Lower lobe of right lung (tissue), 2 donors: ENCODE measurements at regions not wholly inside any gene's neighbourhood (a gene's known extent, or its start where the extent isn't known, plus 50 kb on each side); places are given as distances from the start of the nearest gene placed in this dataset.
"Not testable (repeated sequence)": the region's sequence is repeated elsewhere in the genome, so short reads cannot be mapped to it uniquely, and the experiment has no call there.

Experiments
- ATAC-seq, 2 donors: fragments of 200-7000 bp; cut with Tn5 transposase; one replicate each; pipeline ENCODE4 v1.9.1; 2020 to 2022; ENCODE audit warnings: mild to moderate bottlenecking in 2 of 2, moderate library complexity in 2 of 2
- DNase-seq: peaks from one replicate; pipeline ENCODE4 v3.0.0-alpha.2; 2020
- H3K27ac ChIP-seq: fragments of 200-600 bp; one replicate; pipeline ENCODE4 v1.8.0; 2022
- H3K27me3 ChIP-seq: fragments of 200-600 bp; one replicate; pipeline ENCODE4 v1.8.0; 2022; ENCODE audit warnings: low read depth
- H3K36me3 ChIP-seq: fragments of 200-600 bp; one replicate; pipeline ENCODE4 v1.8.0; 2022; ENCODE audit warnings: mild to moderate bottlenecking
- H3K4me1 ChIP-seq: fragments of 200-600 bp; one replicate; pipeline ENCODE4 v1.8.0; 2022
- H3K4me3 ChIP-seq: fragments of 200-600 bp; one replicate; pipeline ENCODE4 v1.8.0; 2022; ENCODE audit warnings: mild to moderate bottlenecking
- H3K9me3 ChIP-seq: fragments of 200-600 bp; one replicate; pipeline ENCODE4 v1.8.0; 2022
- CTCF ChIP-seq: fragments of 200-600 bp; IDR thresholded peaks from one replicate; pipeline ENCODE4 v1.8.0; 2022; ENCODE audit warnings: antibody characterized with exemption, mild to moderate bottlenecking
- intact Hi-C: fragments of 100-400 bp; cut with DNase I; formaldehyde crosslinking; loops from one replicate; pipeline ENCODE4 v1.11.0; 2022
- donor health status: DM: no; HTN: yes; CAD: no; lungs with severe emphysema.

- DNase-seq: no peak
- Histone ChIP-seq H3K4me3 (no peak overlapping the region), H3K27me3 (no peaks in the 10 kb centered on the region), H3K4me1 (no peaks in the 10 kb centered on the region), H3K27ac (no peak overlapping the region), H3K9me3 (no peaks in the 10 kb centered on the region), H3K36me3 (no peaks in the 10 kb centered on the region)
- TF ChIP-seq CTCF: no peak
- intact Hi-C loops: no loop called here
- ATAC-seq: no peak
These were observed 73.2 kb upstream of the ST8SIA6 start for GRCh38 chr10:17527514-17528146.

- H3K4me3 ChIP-seq, ATAC-seq, intact Hi-C loops, H3K9me3 ChIP-seq, DNase-seq, H3K4me1 ChIP-seq, H3K27me3 ChIP-seq, H3K27ac ChIP-seq, H3K36me3 ChIP-seq: not testable (repeated sequence)
These were observed 72.2 kb upstream of the ST8SIA6 start for GRCh38 chr10:17526571-17526970.

GRCh38 chr10:17523917-17524316 is 69.5 kb upstream of the ST8SIA6 start:
- ATAC-seq (no peak), DNase-seq (no peak)
- Histone ChIP-seq H3K4me3 (no peak overlapping the region), H3K4me1 (no peaks in the 10 kb centered on the region), H3K27me3 (no peaks in the 10 kb centered on the region), H3K9me3 (no peaks in the 10 kb centered on the region), H3K36me3 (no peaks in the 10 kb centered on the region), H3K27ac (no peak overlapping the region)
- intact Hi-C loops: no loop called here
- no peak for TF ChIP-seq CTCF

GRCh38 chr10:17523246-17523753 is 68.9 kb upstream of the ST8SIA6 start:
- no peaks in the 10 kb centered on the region for H3K9me3 ChIP-seq
- H3K27ac ChIP-seq: no peak overlapping the region
- no peak overlapping the region for H3K4me3 ChIP-seq
- DNase-seq (no peak), ATAC-seq (no peak)
- intact Hi-C loops: no loop called here
- no peaks in the 10 kb centered on the region for H3K27me3 ChIP-seq
- H3K36me3 ChIP-seq: no peaks in the 10 kb centered on the region
- no peaks in the 10 kb centered on the region for H3K4me1 ChIP-seq
- no peak for TF ChIP-seq CTCF

- ATAC-seq, H3K4me1 ChIP-seq: not testable (repeated sequence)
These were observed 67.9 kb upstream of the ST8SIA6 start for GRCh38 chr10:17522269-17522668.

GRCh38 chr10:17519457-17519856 is 65.1 kb upstream of the ST8SIA6 start:
- DNase-seq: no peak
- ATAC-seq: no peak
- Histone ChIP-seq H3K27me3 (no peaks in the 10 kb centered on the region), H3K36me3 (no peaks in the 10 kb centered on the region), H3K4me3 (no peak overlapping the region), H3K27ac (no peak overlapping the region), H3K4me1 (no peaks in the 10 kb centered on the region), H3K9me3 (no peaks in the 10 kb centered on the region)
- intact Hi-C loops: no loop called here
- TF ChIP-seq CTCF: no peak

More at GRCh38 chr10:17522269-17522668, 67.9 kb upstream of the ST8SIA6 start:
- intact Hi-C loops, H3K4me3 ChIP-seq, H3K36me3 ChIP-seq, H3K27me3 ChIP-seq, H3K9me3 ChIP-seq, H3K27ac ChIP-seq, DNase-seq: not testable (repeated sequence)
